ENCODE measurements at regions not wholly inside any gene's neighbourhood (a gene's known extent, or its start where the extent isn't known, plus 50 kb on each side); places are given as distances from the start of the nearest gene placed in this dataset.

DNA sequence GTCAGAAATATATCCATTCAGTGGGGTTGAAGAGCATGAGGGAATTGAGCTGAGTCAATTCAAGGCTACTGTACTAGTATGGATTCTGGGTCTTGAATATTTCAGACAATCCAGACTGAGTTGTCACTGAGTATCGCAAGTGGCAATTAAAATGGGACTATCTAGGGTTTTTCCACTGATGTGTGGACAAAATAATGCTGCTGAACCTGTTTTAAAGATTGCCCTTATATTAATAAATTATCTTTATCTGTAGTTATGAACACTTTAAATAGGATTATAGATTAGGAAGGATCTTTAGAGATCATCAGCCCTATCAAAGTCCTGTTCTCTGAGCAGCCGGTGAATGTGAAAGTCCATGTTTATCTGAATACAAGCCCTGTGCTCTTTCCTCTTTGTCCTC, 478.3 kb upstream of the KIRREL3 start:
- in situ Hi-C loops (cut with MboI; ENCODE audit: low sequenced_read_pairs), result no loop called here

DNA sequence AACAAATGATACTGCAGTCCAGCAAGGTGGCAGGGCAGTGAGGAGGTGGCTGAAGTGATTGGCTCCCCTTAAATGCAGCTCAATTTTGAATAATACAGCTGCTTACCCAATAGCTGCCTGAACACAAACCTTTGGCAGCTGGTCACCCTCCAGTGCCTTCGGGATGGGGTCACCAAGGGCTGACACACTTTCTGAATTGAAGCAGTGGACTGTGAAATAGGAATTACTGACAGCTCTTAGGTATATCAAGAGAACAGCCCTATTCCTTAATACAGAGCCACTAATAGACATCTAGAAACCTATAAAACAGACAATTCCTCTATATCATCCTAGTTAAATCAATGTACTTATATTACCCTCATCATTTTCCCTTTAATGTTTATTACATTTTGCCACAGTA, 474.2 kb upstream of the KIRREL3 start:
- in situ Hi-C loops (cut with MboI; ENCODE audit: low sequenced_read_pairs), result no loop called here

DNA sequence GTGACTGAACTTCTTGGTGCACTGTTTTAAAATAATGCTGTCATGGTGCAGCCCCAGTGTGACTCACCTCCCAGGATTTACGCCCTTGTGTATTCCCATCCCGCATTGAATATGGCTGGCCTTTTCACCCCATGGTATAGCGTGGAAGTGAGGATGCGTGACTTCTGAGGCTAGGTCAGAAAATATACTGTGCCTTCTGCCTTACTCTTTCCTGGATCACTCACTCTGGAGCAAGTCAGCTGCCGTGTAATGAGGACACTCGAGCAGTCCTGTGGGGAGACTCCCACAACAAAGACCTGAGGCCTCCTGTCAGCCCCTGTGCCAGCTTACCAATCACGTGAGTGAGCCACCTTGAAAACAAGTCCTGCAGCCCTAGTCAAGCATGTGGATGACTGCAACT, 471.9 kb upstream of the KIRREL3 start:
- in situ Hi-C loops (cut with MboI; ENCODE audit: low sequenced_read_pairs), result no loop called here

DNA sequence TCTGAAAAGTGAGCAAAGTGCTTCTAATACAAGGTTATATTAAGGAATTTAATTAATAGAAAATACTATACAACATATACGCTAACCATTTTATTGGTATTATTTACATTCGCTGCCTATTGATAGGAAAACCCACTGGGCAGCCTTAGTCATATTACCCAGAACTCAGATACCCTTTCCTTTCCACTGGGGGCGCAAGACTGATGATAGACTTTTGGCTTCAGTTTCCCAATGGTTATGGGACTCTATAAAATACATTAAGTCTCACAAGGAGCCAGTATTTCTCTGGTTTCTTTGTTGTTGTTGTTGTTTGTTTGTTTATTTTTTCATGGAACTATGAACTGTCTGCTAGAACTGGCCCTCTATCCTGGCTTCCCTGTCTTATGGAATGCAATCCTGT, 471.1 kb upstream of the KIRREL3 start:
- in situ Hi-C loops (cut with MboI; ENCODE audit: low sequenced_read_pairs), result no loop called here

DNA sequence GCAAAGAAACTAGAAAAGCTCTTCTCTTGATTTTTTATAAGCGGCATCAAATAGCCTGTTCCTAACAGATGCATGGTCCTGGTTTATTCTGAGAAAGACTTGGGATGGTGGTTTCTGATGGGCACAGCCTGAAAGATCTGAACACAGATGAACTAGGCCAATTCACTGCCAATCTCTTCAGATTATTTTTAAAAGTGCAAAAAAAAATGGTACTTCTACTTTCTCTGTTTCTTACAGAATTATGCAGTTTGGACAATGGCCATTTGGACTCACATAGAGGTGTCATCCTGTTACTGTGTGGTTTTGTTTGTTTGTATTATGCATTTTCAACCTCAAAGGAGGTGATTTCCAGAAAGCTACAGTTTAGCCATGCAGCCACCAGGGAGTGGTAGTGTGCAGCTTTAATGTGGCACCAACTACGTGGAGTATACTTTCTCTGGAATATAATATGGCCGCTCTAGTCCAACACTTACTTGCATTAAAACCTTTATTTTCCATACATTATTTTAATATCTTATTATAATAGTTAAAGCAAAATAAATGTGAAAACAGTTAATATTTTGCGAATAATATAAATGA, 469.8 kb upstream of the KIRREL3 start:
- in situ Hi-C loops (cut with MboI; ENCODE audit: low sequenced_read_pairs), result no loop called here

DNA sequence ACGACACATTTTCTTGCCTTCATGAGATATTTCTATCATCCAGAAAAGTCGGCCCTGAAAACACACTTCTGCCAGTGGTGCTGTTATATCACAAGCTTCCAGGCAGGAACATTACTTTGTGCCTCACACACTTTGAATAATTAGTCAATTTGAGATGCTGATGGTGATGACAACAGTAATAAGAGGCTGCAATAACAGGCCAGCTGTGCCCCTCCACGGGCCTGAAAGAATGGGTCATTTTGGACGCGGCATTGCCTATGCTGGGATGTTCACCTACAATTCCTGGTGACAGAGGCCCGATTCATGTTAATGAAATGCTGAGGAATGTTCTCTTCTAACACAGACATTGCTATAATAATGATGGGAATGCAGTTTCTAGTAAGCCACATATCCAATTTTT, 463.8 kb upstream of the KIRREL3 start:
- in situ Hi-C loops (cut with MboI; ENCODE audit: low sequenced_read_pairs), result no loop called here

DNA sequence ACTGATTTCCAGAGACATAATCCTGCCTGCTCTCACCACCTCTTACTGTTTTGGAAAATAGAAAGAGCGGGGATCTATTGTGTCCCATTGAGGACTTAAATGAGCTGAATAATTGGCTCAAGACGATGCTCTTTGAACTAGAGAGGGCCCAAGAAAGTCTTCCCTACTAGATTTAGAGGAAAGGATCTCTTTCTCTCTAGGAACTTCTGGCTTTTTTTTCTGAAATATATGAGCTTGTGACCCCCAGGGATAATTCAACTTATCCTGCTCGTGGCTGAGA, 461.4 kb upstream of the KIRREL3 start:
- in situ Hi-C loops (cut with MboI; ENCODE audit: low sequenced_read_pairs), result no loop called here

DNA sequence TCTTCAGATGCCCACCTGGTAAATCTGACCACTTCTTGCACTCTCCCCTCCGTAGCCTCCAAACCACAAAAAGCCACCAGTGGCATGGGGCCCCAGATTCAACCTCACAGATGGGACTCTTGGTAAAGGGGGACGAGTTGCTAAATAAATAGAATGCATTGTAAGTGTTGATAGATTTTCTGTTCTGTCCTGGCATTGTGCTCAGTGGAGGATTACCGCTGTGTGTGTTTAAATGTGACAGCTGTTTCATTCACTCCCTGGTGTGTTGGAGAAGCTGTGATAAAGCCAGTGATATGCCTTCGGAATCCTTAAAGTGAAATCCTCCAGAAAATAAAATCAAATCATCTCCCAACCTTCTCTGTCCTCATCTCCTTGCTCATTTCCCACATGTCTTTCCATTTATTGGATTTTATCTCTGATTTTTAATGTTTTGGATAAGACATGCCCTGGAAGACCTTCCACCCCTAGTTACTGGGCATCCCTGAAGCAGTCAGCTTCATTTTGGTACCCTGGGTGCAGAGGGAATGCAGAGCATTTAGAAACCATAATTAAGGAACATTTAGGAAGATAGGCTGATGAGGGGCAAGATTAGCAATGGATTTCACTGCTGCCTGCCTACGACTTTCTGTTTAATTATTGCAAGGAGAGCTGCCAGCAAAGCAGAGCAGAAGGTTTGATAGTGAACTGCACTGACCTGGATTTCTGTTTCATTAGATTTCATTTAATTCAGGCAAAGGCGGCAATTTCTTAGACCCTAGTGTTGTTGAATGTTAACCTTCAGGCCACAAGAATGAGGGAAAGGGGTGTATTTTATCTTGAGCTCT, 460.9 kb upstream of the KIRREL3 start:
- in situ Hi-C loops (cut with MboI; ENCODE audit: low sequenced_read_pairs), result no loop called here

DNA sequence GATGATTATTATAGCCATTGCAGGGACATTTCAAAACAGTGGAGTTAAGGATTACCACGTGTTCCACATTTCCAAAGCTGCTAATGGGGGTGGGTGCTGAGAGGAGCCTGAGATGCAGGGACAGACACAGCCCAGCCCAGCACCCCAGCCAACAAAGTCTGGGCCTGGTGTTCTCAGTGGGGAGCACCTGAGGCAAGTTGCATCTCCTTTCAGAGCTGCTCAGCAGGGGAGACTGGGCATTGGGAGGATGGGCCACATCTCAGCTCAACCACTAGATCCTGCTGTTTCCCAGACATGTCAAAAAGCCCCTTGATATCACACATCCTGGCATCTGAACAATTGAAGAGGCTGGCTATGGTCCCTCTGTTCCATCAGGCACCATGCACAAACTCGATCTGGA, 458.0 kb upstream of the KIRREL3 start:
- in situ Hi-C loops (cut with MboI; ENCODE audit: low sequenced_read_pairs), result no loop called here

DNA sequence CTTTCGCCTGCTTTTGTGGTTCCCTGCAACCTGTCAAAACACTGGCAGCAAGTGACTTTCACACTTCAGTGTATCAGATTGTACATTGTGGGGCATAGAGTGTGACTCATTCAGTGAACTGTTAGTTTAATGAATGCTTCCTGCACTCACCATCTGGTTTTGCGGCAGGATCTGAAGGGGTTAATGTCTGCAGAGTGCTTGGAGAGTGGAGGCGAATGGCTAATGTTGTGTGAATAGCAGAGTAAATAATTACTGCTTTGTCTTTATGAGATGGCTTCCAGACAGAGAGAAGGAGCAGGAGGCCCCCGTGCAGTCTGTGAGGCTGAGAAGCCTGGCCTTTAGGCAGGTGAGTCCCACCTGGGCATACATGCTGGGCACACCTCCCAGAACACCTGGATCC, 454.3 kb upstream of the KIRREL3 start:
- in situ Hi-C loops (cut with MboI; ENCODE audit: low sequenced_read_pairs), result no loop called here

DNA sequence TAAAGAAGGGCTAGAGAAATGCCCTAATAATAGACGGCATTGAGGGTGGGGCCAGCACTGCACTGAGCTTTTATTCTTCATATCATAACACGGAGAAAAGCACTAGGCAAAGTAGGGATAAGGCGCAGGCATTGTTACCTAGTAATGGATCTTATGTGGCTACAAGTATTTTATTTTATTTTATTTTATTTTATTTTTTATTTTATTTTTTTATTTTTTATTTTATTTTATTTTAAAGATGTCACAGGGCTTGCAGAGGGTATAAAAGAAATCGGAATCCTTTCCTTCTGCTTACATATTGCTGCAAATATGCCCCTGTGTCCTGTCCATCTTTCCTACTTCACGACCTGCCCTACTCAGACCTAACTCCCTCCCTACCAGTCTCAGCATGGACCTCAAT, 452.0 kb upstream of the KIRREL3 start:
- in situ Hi-C loops (cut with MboI; ENCODE audit: low sequenced_read_pairs), result no loop called here

DNA sequence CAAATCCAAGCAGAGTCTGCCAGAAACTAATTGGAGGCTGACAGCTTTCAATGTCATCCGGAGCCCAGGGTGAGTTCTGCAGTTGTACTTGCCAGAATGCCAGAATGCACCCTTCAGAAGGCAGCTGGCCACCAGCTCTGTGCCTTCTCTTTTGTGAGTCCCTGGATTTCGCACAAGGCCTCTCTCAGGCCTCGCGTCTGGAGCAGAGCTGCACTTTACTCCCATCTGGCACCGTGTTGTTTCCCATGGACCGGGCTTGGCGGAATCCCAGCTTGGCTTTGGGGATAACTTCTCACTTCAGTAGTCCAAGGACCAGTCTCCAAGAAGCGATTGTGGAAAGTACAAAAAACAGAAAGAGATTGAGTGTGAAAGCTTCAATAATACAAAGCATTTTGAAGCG, 451.3 kb upstream of the KIRREL3 start:
- in situ Hi-C loops (cut with MboI; ENCODE audit: low sequenced_read_pairs), result no loop called here

DNA sequence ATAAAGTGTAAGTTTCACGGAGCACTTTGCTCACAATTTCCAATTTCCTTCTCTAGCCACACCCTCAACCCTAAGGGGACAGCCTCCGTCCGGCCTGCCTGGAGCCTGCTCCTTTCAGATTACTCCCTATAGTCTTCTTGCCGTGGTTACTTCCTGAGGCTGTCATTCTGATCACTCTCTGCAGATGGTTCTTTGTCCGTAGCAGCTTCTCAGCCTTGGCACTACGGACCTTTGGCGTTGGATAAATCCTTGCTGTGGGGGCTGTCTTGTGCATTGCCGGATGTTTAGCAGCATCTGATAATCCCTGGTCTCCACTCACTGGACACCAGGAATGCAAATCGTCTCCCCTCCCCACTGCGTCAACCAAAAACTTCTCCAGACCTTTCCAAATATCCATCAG, 447.5 kb upstream of the KIRREL3 start:
- in situ Hi-C loops (cut with MboI; ENCODE audit: low sequenced_read_pairs), result no loop called here

DNA sequence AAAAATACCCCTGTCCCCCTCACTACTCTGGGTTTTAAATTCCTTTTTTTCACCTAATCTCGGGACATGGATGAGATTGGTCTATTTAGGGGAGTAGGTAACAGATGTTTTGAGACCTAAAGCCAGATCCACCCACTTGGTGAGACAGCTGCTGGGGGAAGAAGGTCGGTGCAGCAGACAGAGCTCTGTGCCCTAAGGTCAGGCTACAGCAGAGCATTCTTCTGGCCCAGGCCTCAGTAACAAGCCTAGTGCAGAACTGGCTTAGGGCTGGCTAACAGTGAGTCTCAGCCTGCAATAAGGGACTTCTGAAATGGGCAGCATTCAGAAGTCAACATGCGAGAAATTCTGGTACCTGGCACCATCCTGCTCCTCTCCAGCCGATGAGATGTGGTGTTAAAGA, 444.9 kb upstream of the KIRREL3 start:
- in situ Hi-C loops (cut with MboI; ENCODE audit: low sequenced_read_pairs), result no loop called here

DNA sequence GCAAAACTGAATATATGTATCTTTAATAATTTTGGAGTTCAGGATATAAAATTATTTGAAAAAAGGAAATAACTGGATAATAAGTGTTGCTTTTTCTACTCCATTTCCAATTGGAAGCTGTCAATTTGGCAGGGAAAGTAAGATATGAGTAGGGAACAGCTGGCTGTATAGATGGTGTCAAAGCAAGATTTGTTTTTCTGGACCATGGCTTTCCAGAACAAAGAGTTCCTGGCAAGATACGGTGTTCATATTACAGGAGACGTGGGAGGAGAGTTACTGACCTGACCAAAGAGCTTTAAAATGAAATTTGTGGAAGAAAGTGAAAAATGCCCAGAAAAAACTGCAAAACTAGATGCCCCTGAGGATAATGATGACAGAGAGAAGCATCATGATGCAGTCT, 442.7 kb upstream of the KIRREL3 start:
- in situ Hi-C loops (cut with MboI; ENCODE audit: low sequenced_read_pairs), result no loop called here

DNA sequence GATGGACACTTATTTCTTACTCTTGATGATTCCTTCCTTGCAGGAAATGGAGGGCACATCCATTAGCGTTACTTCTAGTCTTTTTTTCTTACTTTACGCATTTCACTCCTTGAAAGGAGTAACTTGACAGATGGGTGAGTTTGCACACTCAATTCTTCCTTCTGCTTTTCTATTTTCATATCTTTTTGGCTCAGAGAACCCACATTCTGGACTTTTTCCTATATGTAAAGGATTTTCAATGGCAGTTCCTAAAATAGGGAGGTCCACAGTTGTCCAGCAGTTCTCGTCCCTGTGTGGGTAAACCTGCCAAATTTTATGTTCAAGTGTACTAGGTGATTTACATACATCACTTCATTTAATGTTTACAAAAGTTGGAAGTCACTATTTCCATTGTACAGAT, 440.0 kb upstream of the KIRREL3 start:
- in situ Hi-C loops (cut with MboI; ENCODE audit: low sequenced_read_pairs), result no loop called here

DNA sequence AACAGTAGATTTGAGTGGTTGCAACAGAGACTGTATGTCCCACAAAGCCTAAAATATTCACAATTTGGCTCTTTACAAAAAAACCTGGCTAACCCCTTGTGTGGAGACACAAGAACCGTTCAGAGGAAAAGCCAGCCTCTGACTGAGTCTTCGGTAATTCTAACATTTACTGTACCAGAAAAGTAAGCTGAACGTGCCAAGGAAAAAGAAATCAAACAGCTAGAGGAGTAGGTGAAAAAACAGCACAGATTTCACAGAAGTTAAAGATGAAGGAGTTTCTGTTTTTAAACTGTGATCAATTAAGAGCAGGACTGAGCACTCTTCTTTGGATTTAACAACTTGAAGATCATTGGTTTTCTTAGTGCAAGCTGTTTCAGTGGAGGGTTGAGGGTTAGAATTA, 424.7 kb upstream of the KIRREL3 start:
- in situ Hi-C loops (cut with MboI; ENCODE audit: low sequenced_read_pairs), result no loop called here

DNA sequence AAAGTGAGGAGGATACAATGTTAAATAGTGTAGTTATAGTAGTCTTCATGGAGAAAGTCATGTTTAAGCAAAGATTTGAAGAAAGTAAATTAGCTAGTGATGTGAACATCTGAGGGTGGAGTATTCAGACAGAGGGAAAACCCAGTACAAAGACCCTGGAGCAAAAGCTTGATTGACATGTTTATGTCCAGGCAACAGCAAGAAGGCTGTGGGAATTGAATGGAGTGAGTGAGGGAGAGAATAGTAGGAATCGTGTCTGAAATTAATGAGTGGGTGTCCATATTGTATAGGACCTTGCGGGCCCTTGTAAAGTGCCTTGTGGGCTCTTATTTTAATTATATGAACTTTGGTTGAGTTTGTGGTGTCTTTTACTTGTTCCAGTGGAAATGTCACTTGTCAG, 424.1 kb upstream of the KIRREL3 start:
- in situ Hi-C loops (cut with MboI; ENCODE audit: low sequenced_read_pairs), result no loop called here

DNA sequence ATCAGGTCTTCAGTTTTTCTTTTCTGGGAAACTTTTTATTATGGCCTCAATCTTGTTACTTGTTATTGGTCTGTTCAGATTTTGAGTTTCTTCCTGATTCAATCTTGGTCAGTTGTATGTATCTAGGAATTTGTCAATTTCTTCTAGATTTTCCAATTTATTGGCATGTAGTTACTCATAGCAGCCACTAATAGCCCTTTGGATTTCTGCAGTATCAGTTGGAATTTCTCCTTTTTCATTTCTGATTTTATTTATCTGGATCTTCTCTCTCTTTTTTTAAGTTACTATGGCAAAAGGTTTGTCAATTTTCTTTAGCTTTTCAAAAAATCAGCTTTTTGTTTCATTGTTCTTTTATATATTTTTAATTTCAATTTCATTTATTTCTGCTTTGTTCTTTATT, 419.6 kb upstream of the KIRREL3 start:
- in situ Hi-C loops (cut with MboI; ENCODE audit: low sequenced_read_pairs), result no loop called here

DNA sequence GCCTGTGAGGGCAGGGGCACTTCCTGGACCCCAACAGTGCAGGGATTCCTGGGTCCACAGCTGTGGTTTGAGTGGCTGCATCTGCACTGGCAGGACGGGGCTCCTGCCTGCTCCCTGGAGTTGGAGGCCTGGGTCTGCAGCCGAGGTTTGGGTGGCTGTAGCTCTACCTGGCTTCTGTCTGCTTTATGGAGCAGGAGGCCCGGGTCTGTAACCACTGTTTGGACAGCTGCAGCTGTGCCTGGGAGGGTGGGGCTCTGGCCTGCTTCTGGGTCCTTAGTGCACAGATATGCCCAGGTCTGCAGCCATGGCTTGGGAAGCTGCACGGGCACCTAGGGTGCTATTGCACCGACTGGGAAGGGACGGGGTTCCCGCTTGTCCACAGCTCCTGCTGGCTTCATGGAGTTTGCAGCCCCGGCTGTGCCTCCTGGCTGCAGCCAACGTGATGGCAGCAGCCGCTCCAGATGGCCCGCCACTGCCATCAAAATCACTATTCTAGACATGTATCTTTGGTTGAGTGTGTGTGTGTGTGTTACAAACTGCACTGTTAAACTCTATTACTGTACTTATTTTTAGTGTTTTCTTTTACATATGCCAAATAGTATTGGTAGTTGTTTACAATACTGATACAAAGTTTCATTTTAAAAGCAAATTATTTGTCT, 412.3 kb upstream of the KIRREL3 start:
- in situ Hi-C loops (cut with MboI; ENCODE audit: low sequenced_read_pairs), result no loop called here

DNA sequence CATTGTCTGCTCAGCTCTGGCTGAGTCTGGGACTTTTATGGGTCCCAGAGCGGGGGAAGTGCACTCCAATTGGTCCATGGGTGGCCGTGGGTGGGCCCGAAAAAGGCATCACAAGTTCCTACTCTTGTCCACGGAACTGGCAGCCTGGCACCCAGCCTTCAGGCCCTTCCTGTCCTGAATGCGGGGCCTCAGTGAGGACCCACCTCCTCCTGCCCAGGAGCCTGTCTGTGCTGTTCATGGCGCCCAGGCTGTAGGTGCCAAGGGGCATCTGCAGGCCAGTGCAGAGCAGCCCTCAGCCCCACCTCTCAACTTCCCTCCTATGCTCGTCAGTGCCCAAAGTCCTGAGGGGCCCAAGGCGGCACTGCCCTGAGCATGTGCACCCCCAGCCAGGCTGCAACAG, 411.7 kb upstream of the KIRREL3 start:
- in situ Hi-C loops (cut with MboI; ENCODE audit: low sequenced_read_pairs), result no loop called here

DNA sequence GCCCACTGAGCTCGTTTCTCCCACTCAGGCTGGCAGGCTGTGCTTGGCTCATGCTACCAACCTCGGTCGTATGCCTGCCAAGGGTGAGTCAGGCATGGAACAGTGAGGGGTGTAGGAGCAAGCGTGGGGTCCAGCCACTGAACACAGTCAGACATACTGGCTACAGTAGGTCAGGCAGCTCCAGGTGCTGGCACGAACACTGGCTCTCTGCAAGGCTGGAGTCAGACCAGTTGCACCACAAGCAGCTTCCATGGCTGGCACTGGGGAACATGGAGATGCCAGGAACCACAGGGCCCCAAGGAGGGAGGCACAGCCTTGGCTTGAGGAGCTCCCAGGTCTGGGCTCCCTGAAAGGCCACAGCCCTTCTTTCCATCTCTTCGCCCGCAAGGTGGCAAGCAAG, 410.7 kb upstream of the KIRREL3 start:
- in situ Hi-C loops (cut with MboI; ENCODE audit: low sequenced_read_pairs), result no loop called here

DNA sequence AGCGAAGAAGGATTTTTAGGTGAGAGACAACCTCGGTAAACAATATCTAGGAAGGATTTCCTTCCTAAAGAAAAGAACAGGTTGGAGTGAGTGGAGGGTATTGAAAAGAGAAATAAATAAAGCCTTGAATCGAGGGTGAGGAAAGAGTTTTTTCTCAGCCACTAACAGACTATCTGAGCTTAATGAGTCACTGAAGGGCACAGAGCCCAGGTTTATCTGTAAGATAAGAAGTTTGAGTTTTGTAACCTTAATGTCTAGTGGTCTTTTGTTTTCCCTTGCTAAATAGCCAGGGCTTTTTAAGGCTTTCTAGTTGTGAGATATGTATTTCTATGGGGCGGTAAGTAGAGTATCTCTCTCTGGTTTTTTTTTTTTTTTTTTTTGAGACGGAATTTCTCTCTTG, 394.5 kb upstream of the KIRREL3 start:
- in situ Hi-C loops (cut with MboI; ENCODE audit: low sequenced_read_pairs), result no loop called here

Measured in HL-60/S4 treated with phorbol 12-myristate 13-acetate at 8.2 ng/mL for 4 days and 3 days (cell line).